Mesodermal cell (in vitro differentiated cells): ENCODE measurements at regions not wholly inside any gene's neighbourhood (a gene's known extent, or its start where the extent isn't known, plus 50 kb on each side); places are given as distances from the start of the nearest gene placed in this dataset.

Experiments
- H3K27ac ChIP-seq: 2 replicates; pipeline ENCODE4 v1.7.0; 2013; ENCODE audit warnings: mild to moderate bottlenecking, low read depth, low read length, moderate library complexity; ENCODE audit not compliant: severe bottlenecking
- H3K36me3 ChIP-seq: 2 replicates; pipeline ENCODE4 v1.7.1; 2013; ENCODE audit warnings: mild to moderate bottlenecking, low read length, moderate library complexity; ENCODE audit not compliant: control insufficient read depth, insufficient read depth
- H3K4me1 ChIP-seq: one replicate; pipeline ENCODE4 v1.7.1; 2013; ENCODE audit warnings: mild to moderate bottlenecking, low read length; ENCODE audit not compliant: insufficient read depth, control insufficient read depth, poor library complexity, severe bottlenecking
- H3K4me3 ChIP-seq: 2 replicates; pipeline ENCODE4 v1.7.0; 2013; ENCODE audit warnings: low read length, control low read depth, mild to moderate bottlenecking; ENCODE audit not compliant: insufficient read depth, poor library complexity, severe bottlenecking; ENCODE audit errors: extremely low read depth
- H3K9me3 ChIP-seq: 2 replicates; pipeline ENCODE4 v1.7.1; 2013; ENCODE audit warnings: mild to moderate bottlenecking, low read length, moderate library complexity; ENCODE audit not compliant: control insufficient read depth
- WGBS, 2 experiments: methylation state at CpG; one replicate each; pipeline ENCODE4 v1.1.5; 2013; ENCODE audit warnings: missing lambda C conversion rate in 2 of 2; ENCODE audit not compliant: insufficient coverage in 2 of 2; 5-methylcytosine and 5-hydroxymethylcytosine counted together

GRCh38 chr20:56872620-56873458 lies 243.7 kb downstream of the TFAP2C start:
- Histone ChIP-seq H3K9me3 (no peaks in the 10 kb centered on the region), H3K27ac (no peak overlapping the region), H3K36me3 (no peaks in the 10 kb centered on the region), H3K4me1 (peaks cover 5% of the 10 kb centered on the region), H3K4me3 (no peak overlapping the region)
- 89 to 96% methylated on average over 9 to 10 of the region's 11 CpGs for WGBS, 2 experiments

DNA sequence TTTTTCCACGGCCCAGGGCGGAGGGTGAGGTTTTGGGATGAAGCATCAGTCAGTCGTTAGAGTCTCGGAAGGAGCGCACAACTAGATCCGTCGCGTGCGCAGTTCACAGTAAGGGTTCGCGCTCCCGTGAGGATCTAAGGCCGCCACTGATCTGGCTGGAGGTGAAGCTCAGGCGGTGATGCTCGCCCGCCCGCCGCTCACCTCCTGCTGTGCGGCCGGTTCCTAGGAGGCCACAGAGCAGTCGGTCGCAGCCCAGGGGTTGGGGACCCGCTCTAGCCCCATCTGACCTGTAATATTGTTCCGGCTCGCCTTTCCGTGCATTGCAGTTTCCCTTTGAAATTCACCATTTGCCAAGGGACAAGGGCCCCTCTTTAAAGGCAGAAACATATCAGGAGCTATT lies 244.7 kb downstream of the TFAP2C start:
- Histone ChIP-seq H3K4me1 (peaks cover 5% of the 10 kb centered on the region), H3K27ac (no peak overlapping the region), H3K36me3 (no peaks in the 10 kb centered on the region), H3K9me3 (no peaks in the 10 kb centered on the region), H3K4me3 (no peak overlapping the region)
- WGBS, 2 experiments: 93 to 94% methylated on average over 26 of the region's 26 CpGs

GRCh38 chr20:56875052-56875659 lies 246.1 kb downstream of the TFAP2C start:
- WGBS, 2 experiments: 52 to 67% methylated on average over 5 of the region's 6 CpGs

DNA sequence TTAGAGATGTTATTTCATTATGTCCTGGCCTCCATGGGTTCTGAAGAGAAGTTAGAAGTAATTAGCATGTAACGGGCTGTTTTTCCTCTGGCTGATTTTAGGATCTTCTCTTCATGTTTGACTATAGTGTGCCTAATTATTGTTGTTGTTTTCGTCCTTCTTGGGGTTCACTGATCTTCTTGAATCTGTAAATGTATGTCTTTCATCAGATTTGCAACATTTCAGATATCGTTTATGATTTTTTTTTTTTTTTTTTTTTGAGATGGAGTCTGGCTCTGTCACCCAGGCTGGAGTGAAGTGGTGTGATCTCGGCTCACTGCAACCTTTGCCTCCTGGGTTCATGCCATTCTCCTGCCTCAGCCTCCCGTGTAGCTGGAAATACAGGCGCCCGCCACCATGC lies 246.7 kb downstream of the TFAP2C start:
- 89% methylated on average over 5 of the region's 7 CpGs; no CpG with 5 or more reads in 1 of the 2 experiments for WGBS, 2 experiments

More at GRCh38 chr20:56875052-56875659, 246.1 kb downstream of the TFAP2C start:
- Histone ChIP-seq H3K9me3 (no peaks in the 10 kb centered on the region), H3K4me1 (peaks cover 5% of the 10 kb centered on the region), H3K27ac (peak overlapping the region; percentile 18), H3K4me3 (no peak overlapping the region), H3K36me3 (no peaks in the 10 kb centered on the region)

DNA sequence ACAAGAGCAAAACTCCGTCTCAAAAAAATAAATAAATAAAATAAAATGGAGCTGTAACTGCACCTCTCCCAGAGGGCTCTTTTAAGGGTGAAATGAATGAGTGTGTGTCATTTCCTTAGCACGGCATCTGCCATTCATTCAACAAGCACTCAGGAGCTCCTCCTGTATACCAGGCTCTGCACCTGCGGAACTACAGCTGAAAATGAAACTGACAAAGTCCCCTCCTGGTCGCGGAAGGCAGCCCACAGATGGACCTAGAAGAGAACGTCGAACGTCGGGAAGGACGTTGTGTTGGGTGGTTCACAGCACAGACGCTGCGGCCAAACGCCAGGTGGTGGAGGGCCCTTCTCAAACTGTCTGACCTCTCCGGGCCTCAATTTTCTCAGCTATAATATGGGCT lies 256.4 kb downstream of the TFAP2C start:
- Histone ChIP-seq H3K4me3 (no peak overlapping the region), H3K36me3 (no peaks in the 10 kb centered on the region), H3K9me3 (no peaks in the 10 kb centered on the region), H3K4me1 (no peaks in the 10 kb centered on the region), H3K27ac (no peak overlapping the region)
- WGBS, 2 experiments: 76 to 79% methylated on average over 9 to 10 of the region's 14 CpGs

More for the DNA sequence above, 246.7 kb downstream of the TFAP2C start:
- H3K36me3 ChIP-seq: no peaks in the 10 kb centered on the region
- H3K4me3 ChIP-seq: no peak overlapping the region
- H3K4me1 ChIP-seq: peaks cover 5% of the 10 kb centered on the region
- H3K9me3 ChIP-seq: no peaks in the 10 kb centered on the region
- no peak overlapping the region for H3K27ac ChIP-seq

DNA sequence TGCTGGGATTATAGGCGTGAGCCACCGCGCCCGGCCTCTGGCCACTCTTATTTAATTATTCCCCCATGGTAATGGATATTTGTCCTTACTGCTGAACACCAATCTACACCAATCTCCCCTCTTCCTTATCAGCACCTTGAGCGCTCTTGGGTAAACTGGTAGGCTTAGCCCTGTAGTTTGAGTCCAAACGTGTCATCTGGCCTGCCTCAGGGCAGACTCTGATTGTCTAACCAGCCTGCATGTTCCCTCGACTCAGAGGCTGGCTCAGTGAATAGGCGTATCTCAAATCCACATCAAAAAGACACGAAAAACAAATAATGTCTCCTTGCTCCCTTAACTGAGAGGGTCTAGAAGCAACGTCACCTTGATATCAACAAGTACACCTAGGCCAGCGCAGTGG lies 260.9 kb downstream of the TFAP2C start:
- H3K4me3 ChIP-seq: no peak overlapping the region
- H3K4me1 ChIP-seq: no peaks in the 10 kb centered on the region
- H3K9me3 ChIP-seq: no peaks in the 10 kb centered on the region
- WGBS, 2 experiments: 83 to 85% methylated on average over 7 to 10 of the region's 11 CpGs
- no peak overlapping the region for H3K27ac ChIP-seq
- H3K36me3 ChIP-seq: no peaks in the 10 kb centered on the region

- WGBS, 2 experiments: 51 to 72% methylated on average over 7 to 8 of the region's 8 CpGs
Measured at GRCh38 chr20:56893226-56893917, 264.3 kb downstream of the TFAP2C start.

GRCh38 chr20:56896447-56896846 lies 267.3 kb downstream of the TFAP2C start:
- Histone ChIP-seq H3K36me3 (no peaks in the 10 kb centered on the region), H3K9me3 (peaks cover 3% of the 10 kb centered on the region), H3K27ac (no peak overlapping the region), H3K4me3 (no peak overlapping the region), H3K4me1 (no peaks in the 10 kb centered on the region)
- WGBS, 2 experiments: 44 to 78% methylated on average over 2 to 7 of the region's 7 CpGs

More at GRCh38 chr20:56893226-56893917, 264.3 kb downstream of the TFAP2C start:
- Histone ChIP-seq H3K9me3 (no peaks in the 10 kb centered on the region), H3K36me3 (no peaks in the 10 kb centered on the region), H3K4me1 (no peaks in the 10 kb centered on the region), H3K27ac (no peak overlapping the region), H3K4me3 (no peak overlapping the region)

DNA sequence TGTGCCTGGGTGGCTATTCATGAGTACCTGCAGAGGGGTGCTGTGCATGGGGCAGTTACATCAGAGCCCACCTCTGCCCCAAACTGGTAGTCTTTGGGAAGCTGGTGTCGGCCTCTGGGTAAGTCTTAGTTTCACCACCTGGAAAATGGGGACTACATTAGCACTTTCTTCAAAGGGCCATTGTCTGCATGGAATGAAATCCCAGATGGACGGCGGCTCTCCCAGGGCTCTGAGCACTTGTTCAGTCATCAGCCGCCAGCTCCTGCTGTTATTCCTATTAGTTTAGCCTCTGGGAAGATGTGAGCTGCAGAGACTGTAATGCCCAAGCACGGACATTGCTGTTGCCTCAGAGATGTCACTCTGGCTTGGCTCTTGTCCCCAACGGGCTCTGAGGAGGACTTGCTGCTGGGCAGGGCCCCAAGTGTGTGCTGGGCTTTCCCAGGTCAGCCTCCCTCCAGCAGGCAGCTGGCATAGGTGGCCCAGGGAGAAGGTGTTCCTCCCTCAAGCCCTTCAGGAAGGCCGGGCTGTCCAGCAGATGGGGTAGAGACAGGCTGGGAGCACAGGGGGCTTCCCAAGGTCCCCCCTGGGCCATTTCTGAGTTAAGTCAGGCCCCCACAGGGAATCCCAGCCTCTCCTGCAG lies 268.3 kb downstream of the TFAP2C start:
- Histone ChIP-seq H3K36me3 (no peaks in the 10 kb centered on the region), H3K4me1 (no peaks in the 10 kb centered on the region), H3K4me3 (no peak overlapping the region), H3K9me3 (peaks cover 6% of the 10 kb centered on the region), H3K27ac (no peak overlapping the region)
- 41 to 43% methylated on average over 7 of the region's 7 CpGs for WGBS, 2 experiments

DNA sequence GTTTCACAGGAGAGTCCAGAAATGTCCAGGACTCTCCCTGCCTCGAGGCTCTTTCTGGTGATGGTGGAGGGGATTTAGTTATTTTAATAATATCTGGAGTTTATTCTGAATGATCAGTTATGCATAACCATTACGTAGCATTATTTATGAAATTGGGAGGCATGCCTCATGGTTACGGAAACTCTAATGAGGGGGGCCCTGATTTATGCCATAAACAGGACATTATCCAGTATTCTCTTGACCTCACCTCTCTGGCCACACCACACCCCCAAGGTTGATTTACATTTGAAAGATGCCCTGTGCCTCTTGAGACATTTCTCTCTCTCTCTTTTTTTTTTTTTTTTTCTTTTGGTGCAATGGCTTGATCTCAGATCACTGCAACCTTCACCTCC lies 268.8 kb downstream of the TFAP2C start:
- Histone ChIP-seq H3K4me1 (no peaks in the 10 kb centered on the region), H3K27ac (no peak overlapping the region), H3K9me3 (peaks cover 6% of the 10 kb centered on the region), H3K36me3 (no peaks in the 10 kb centered on the region), H3K4me3 (no peak overlapping the region)
- WGBS, 2 experiments: 67 to 80% methylated on average over 1 to 2 of the region's 3 CpGs
